NCI-H187 (cell line): ENCODE measurements at regions not wholly inside any gene's neighbourhood (a gene's known extent, or its start where the extent isn't known, plus 50 kb on each side); places are given as distances from the start of the nearest gene placed in this dataset.
"Not testable (repeated sequence)": the region's sequence is repeated elsewhere in the genome, so short reads cannot be mapped to it uniquely, and the experiment has no call there.

Experiments used
- DNase-seq, 2 experiments: peaks; one replicate each; lab custom pipeline; 2025; lab: John Stamatoyannopoulos, UW

GRCh38 chr2:7094231-7094741, 177.1 kb downstream of the RNF144A start:
- peak; percentile 20 to 43 for DNase-seq

DNA sequence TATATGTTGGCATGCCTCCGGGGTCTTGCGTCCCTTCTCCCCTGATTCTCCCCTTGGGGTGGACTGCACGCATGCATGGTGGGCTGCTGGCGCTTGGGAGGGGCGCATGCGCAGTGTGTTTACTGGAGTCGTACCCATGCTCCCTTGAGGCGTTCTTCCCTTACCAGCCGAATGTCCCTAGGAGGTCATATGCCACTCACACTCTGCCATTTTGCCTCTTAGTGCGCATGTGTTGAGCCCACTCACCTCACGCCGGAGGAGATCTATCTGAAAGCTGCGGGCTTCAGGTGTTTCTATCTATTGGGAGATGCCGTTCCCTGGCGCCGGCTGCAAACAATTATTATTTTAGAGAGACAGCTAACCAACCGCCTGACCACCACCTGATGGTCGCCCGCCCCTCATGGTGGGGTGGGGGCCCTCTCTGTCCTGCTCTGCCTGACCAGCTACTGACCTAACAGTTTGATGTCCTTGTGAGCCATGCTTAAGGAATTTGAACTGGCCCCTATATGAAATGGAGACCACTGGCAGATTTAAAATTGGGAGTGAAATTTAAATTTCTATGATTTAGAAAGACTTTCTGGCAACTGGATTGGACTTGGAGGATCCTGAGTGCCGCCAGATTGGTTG, 179.6 kb downstream of the RNF144A start:
- no peak for DNase-seq

GRCh38 chr2:7097353-7097895, 180.2 kb downstream of the RNF144A start:
- DNase-seq = peak; percentile 67 to 98

- no peak for DNase-seq
Observed at GRCh38 chr2:7098816-7099215, 181.6 kb downstream of the RNF144A start.

DNA sequence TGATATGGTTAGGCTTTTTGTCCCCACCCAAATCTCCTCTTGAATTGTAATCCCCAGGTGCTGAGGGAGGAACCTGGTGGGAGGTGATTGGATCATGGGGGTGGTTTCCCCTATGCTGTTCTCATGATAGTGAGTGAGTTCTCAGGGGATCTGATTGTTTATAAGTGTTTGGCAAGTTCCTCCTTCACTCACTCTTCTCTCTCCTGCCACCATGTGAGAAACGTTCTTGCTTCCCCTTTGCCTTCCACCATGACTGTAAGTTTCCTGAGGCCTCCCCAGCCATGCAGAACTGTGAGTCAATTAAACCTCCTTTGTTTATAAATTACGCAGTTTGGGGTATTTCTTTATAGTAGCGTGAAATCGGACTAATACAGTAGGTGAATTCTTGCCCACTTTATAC, 182.5 kb downstream of the RNF144A start:
- not testable (repeated sequence) for DNase-seq

DNA sequence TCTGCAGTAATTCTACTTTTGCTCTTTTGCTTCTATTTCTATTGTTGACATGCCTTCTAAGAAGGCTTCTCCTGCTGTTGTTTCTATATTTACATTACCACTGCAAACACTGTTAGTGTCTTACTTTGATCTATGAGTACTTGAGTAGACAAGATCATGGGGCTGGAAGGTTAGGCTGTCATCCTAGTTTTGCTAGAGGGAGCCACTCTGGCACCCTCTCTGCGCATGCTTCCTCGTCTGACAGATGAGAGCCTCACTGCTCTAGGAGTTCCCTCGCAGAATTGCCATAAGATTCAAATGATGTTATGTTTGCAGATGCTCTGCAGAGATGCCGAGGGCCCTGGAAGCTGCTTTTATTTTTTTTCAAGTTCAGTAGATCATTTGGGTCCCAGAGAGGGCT, 185.6 kb downstream of the RNF144A start:
- DNase-seq = peak; percentile 79 to 87

- no peak for DNase-seq
Observed at GRCh38 chr2:7108792-7109532, 191.8 kb downstream of the RNF144A start.

DNA sequence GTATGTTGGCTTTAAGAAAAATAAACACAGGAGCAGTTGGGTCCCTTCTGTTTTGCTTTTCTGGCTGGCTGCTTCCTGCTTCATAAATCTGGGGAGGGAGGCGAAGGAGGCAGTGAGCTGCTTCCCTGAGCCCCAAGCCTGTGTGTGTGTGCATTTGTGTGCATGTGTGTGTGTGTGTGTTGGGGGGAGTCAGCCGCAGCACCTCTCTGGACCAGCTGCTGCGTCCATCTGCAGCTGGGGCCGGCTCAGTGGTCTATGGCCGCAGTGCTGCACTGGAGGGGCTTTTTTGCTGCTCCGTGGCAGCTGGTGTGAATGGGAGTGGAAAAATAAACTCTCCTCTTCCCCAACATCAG, 192.3 kb downstream of the RNF144A start:
- DNase-seq = no peak

DNA sequence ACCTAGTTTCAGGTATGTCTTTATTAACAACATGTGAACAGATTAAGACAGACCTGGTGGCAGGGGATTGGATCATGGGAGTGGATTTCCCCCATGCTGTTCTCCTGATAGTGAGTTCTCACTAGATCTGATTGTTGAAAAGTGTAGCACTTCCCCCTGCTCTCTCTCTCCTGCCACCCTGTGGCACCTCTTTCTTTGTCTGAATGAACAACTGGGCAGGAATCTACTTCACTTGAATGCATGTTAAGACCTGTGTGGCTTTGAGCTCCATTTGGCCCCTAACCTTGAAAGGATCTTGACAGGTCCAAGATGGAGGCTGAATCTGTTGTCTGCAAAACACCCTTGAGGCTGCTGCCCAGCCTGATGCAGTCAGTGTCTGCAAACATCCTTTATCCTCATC, 194.4 kb downstream of the RNF144A start:
- DNase-seq = peak; percentile 24 to 34

DNA sequence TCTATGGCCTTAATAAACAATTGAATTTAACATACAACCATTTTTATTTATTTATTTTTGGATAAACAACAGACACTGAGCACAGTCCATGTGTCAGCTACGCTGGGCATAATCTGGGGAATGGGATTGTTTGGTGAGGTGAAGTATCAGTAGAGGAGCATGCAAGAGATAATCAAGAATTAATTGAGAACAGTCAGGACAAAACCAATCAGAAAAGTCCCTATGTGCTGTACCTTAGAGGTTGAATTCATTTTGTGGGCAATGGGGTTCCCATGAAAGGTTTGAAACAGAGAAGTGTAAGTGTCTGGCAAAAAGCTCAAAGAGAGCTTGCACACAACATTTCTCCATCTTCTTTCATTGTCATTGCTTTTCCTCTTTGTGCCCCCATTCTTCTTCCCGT, 198.2 kb downstream of the RNF144A start:
- DNase-seq = no peak

- no peak for DNase-seq
Observed at GRCh38 chr2:7115906-7116305, 198.7 kb downstream of the RNF144A start.

DNA sequence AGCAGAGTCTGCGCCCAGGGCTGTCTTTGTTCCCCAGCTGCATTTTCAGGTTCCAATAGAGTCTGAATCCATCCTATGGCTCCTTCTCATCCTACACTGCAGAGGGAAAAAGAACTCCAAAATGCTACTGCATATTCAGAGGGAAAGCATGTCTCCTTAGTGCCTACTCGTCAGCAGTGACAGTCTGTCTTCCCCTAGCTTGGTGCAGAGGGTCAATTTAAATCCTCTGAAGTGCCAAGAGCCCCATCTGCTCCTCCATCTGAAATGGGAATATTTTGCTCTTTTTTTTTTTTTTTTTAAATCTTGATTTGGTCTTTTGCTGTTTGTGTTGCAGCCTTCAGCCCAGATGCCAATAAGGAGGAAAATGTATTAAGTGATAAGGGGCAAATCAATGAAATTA, 199.3 kb downstream of the RNF144A start:
- no peak for DNase-seq

- DNase-seq = no peak
Observed at GRCh38 chr2:7117076-7117475, 199.9 kb downstream of the RNF144A start.

GRCh38 chr2:7118606-7119131, 201.5 kb downstream of the RNF144A start:
- no peak for DNase-seq

DNA sequence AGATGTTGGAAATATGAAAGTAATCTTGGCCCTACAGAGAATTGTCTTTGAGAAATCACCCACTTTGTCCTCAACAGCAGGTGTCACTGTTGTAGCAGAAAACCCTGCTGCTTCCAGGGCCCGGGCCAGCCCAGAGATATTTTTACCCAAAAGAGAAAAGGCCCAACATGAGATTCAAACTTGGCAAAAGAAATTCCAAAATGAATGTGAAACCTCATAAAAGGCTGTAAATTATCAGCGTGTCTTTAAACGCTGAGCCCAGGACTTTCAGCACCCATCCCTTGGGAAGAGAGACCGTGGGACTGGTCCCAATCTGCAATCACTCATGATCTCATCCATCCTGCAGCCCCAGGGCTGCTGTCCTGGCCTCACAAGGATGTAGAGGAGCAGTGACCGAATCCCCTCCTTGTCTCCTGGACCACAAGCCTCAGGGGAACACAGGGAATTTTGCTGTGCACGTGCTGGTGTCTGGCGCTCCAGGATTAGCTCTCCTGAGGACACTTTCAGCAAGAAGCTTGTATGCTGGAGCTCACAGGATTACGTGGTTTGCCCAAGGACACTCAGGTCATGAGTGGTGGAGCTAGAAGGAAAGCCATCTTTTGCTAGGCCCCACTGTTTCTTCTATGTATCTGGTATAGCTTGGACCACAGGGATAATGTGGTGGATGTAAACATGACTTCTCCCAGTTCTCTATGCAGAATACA, 202.1 kb downstream of the RNF144A start:
- DNase-seq = peak in 1 of 2 experiments; percentile 49

GRCh38 chr2:7121851-7122250, 204.6 kb downstream of the RNF144A start:
- DNase-seq = no peak

- no peak for DNase-seq
Observed at GRCh38 chr2:7127156-7127555, 209.9 kb downstream of the RNF144A start.

- DNase-seq = no peak
Observed at GRCh38 chr2:7127687-7128086, 210.5 kb downstream of the RNF144A start.

DNA sequence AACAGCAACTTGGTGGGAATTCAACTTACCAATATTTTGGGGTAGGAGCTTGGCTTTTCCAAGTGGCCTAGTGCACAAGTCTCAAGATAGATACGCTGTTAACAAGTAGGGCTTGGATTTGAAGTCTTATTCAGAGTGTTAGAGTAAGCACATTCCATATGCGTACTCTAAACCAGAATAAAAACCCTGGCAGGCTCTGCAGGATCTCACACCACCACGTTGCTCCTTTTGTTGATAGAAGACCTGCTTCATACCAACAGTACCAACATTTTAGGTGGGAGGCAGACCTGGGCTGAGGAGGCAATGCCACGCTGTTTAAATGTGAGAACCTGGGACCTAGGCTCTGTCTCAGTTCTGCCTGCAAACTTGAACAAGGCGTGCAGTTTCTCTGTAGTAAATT, 214.0 kb downstream of the RNF144A start:
- no peak for DNase-seq

- DNase-seq = no peak
Observed at GRCh38 chr2:7132753-7133152, 215.5 kb downstream of the RNF144A start.

DNA sequence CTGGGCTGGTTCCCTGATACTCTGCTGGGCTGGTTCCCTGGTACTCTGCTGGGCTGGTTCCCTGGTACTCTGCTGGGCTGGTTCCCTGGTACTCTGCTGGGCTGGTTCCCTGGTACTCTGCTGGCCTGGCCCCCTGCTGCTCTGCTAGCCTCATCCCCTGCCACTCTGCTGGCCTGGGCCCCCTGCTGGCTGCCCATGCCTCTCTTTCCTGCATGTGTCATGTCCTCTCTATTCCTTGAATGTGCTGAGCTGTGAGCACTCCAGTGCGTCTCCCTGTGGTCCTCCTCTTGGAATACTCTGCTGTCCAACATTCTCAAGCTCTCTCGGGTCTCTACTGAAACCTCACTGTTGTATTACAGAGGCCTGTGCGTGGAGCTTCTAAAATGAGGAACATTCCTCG, 216.3 kb downstream of the RNF144A start:
- no peak for DNase-seq

DNA sequence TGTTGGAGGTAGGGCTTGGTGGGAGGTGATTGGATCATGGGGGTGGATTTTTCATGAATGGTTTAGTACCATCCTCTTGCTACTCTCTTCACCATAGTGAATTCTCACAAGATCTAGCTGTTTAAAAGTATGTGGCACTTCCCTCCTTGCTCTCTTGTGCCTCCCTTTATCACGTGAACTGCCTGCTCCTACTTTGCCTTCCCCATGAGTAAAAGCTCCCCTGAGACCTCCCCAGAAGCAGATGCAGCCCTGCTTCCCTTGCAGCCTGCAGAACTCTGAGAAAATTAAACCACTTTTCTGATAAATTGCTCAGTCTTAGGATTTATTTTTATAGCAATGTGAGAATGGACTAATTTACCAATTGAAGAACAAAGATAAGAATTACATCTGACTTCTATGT, 223.1 kb downstream of the RNF144A start:
- DNase-seq = no peak

GRCh38 chr2:7145707-7146106, 228.5 kb downstream of the RNF144A start:
- no peak for DNase-seq
